GM21529 (cell line): ENCODE measurements at regions not wholly inside any gene's neighbourhood (a gene's known extent, or its start where the extent isn't known, plus 50 kb on each side); places are given as distances from the start of the nearest gene placed in this dataset.

Experiments
- ATAC-seq: cut with Tn5 transposase; IDR thresholded peaks from one replicate; pipeline ENCODE4 v1.9.1; 2021; ENCODE audit not compliant: unreplicated experiment

DNA sequence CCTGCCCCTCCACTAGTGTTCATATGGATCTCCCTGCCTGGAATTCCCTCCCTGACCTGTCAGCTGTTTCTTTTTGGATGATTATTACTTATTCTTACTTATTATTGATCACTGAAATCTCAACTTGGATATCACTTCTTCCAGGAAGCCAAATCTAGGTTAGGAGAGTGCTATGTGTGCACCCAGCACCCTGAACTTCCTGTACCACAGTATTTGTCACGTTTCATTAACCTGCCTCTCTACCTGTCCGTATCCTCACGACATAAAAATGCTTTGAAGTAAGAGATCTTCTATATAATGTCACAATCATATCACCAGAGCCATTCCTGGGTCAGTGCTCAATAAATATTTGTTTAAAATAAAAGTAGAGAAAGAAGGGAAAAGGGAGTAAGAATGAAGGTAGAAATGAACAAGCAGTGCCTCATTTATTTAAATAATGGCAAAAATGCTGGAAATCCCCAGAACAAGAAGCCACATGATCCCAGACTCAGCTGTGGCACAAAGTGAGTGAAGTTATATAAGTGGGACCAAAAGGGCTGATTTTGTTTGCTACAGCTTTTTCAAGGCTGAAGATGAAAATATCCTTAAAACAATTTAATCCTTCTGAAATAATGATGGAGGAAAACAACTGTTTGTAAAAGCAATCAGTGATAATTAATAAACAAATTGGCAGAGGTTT lies 88.0 kb upstream of the MANEA start:
- no peak for ATAC-seq

DNA sequence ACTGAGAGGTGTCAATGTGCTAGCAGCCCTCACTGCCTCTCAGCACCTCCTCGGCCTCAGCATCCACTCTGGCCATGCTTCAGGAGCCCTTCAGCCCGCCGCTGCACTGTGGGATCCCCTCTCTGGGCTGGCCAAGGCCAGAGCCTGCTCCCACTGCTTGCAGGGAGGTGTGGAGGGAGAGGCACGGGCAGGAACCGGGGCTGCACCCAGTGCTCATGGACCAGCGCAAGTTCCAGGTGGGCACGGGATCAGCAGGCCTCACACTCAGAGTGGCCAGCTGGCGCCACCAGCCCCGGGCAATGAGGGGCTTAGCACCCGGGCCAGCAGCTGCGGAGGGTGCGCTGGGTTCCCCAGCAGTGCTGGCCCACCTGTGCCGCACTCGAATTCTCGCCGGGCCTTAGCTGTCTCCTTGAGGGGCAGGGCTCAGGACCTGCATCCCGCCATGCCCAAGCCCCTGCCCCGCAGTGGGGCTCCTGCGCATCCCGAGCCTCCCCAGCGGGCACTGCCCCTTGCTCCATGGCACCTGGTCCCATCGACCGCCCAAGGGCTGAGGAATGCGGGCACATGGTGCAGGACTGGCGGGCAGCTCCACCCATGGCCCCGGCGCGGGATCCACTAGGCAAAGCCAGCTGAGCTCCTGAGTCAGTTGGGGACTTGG lies 80.4 kb upstream of the MANEA start:
- ATAC-seq, result no peak

- no peak for ATAC-seq
These were observed 76.1 kb upstream of the MANEA start for GRCh38 chr6:95501032-95501904.

DNA sequence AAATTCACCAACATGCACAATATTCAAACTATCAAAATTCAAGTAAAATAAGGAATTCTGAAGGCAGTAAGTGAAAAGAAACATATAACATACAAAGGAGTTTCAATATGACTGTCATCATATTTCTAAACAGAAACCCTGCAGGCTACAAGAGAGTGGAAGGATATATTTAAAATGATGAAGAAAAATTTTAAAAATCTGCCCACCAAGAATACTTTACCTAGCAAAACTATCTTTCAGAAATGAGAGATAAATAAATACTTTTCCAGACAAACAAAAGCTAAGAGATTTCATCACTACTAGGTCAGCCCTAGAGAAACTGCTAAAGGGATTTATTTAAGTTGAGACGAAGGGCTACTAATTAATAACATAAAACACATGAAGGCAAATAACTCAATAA lies 73.8 kb upstream of the MANEA start:
- ATAC-seq, result no peak

DNA sequence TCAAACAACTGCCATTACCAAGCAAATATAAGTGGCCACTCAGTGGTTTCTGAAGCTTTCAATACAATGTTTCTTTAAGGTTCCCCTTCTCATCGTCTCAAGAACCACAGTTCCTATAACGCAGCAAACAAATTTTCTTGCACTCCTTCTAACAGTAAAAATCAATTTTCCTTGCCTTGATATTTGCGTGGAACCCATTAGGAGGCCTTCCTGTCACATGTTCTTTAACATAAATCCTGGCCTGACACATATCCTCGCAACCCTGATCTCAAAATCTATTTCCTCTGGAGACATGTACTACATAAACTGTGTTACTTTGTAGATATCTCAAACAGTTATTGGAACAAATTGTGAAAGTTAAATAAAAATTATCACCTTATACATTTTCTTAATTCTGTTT lies 65.9 kb upstream of the MANEA start:
- ATAC-seq, result no peak

- no peak for ATAC-seq
These were observed 61.4 kb upstream of the MANEA start for GRCh38 chr6:95515975-95516374.

DNA sequence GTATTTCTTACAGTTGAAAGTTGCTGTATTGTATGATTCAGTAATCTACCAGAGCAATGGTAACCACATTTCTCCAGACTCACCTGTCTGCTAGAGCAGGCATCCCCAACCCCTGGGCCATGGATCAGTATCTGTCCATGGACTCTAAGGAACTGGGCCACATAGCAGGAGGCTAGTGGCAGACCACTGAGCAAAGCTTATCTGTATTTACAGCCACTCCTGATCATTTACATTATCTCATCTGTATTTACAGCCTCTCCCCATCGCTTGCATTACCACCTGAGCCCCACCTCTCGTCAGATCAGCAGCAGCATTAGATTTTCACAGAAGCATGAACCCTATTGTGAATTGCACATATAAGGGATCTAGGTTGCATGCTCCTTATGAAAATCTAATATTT lies 60.3 kb upstream of the MANEA start:
- ATAC-seq, result no peak

DNA sequence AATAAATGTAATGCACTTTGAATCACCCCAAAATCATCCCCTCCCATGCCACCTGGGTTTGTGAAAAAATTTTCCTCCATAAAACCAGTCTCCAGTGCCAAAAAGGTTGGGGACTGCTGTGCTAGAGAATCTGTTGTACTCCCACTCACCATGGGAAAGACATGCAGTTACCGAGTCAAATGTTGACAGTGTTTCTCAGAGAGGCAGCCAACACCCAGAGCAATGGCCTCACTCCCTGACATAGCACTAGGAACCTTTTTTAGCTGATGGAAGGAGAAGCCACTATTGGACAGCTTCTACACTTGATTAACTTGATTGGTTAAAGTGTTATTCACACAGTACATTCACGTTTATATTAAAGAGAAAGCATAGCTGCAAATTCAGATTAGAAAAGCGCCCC lies 59.8 kb upstream of the MANEA start:
- no peak for ATAC-seq

DNA sequence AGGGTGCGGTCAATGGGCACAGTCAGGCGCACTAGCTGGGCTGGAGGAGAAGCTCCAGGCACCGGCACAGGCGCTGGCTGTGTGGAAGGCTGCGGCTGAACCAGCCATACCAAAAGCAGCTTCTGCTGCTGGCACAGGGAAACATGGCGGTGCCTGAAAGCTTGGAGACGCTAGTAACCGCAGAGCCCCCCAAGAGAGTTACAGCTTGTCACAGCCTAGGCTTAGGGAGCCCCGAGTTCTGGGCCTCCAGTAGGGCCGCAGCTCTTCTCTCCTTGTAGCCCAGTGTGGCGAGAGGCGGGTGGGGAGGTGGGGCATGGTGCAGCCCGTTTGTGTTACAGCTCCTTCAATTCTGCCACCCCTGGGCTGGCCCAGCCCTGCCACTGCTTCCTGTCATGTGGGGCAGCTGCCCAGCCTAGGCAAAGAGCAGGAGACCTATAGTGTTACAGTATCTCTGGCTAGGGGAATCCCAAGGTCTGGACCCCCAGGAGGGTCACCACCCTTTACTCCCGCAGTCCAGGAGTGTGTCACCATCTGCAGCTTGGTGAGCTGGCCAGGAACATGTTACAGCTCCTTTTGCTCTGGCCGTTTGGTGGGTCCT lies 58.6 kb upstream of the MANEA start:
- no peak for ATAC-seq

DNA sequence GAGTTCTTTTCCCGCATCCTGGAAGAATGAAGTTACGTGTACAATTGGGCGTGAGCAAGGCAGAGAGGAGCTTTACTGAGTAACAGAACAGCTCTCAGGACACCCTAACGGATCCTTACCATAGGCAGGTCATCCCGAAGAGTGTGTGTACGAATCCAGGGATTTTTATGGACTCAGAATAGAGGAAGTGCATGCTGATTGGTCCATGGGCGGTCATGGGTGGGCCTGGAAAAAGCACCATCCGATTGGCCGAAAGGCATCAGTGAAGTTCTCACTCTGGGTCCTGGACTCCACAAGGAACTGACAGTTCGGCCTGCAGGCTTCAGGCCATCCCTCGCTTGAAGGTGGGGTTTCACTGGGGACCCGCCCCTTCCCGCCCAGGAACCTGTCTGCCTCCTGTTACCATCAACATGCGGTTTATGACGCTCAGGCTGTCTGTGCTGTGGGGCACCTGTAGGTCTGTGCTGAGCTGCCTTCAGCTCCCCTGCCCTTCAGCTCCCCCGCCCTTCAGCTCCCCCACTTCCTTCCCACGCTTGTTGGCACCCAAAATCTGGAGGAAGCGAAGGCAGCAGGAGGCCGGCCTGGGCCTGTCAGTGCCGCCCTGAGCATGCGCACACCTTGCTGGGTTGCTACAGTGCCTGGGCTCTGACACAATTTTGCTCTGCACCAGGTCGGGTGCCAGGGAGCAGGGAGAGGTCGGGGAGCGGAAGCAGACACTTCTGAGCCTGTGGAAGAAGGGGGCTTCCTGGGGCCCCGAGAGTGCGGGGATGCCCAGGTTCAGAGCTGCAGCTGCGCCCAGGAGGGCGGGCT lies 57.9 kb upstream of the MANEA start:
- ATAC-seq, result no peak

DNA sequence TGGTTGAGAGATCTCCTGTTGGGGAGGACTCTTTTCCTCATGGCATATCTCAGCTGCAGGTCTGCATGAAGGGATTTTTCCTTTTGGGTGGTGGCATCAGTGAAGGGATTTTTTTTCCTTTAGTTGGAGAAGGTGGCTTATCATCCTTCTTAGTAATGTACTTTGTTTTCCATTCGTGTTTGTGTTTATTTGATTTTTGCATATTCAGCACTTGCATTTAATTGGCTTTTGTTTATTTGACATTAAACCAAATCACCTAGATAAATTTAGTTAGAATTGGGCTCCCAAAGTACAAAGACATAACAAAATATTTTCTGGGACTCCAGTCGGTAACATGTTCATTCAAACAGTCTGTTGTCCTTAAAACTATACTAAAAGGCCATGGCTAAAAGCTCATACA lies 56.2 kb upstream of the MANEA start:
- ATAC-seq, result no peak
